IPS-11a (cell line): ENCODE measurements at regions not wholly inside any gene's neighbourhood (a gene's known extent, or its start where the extent isn't known, plus 50 kb on each side); places are given as distances from the start of the nearest gene placed in this dataset.
"Not testable (repeated sequence)": the region's sequence is repeated elsewhere in the genome, so short reads cannot be mapped to it uniquely, and the experiment has no call there.

Experiments used
- H3K4me3 ChIP-seq: one replicate; pipeline ENCODE4 v1.5.1; 2013; ENCODE audit warnings: low read depth, low read length, control low read depth

DNA sequence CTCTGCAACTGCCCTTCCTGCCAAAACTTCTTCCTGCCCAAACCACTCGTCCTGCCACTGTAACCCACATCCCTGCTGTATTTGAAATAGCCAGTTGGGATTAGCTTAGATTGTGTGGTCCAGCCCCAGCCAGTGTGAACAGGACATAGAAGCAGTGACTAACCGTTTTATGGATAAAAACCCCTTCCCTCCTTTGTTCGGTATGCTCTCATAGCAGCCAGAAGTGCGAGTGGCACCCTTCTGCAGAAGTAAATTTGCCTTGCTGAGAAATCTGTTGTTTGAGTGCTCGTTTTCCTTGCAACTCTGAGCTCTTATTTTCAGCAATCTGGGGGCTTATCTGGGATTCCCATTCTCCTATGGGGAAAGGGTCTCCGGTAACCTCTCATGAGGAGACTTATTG lies 470.0 kb downstream of the PRDM9 start:
- H3K4me3 ChIP-seq: no peak overlapping the region

DNA sequence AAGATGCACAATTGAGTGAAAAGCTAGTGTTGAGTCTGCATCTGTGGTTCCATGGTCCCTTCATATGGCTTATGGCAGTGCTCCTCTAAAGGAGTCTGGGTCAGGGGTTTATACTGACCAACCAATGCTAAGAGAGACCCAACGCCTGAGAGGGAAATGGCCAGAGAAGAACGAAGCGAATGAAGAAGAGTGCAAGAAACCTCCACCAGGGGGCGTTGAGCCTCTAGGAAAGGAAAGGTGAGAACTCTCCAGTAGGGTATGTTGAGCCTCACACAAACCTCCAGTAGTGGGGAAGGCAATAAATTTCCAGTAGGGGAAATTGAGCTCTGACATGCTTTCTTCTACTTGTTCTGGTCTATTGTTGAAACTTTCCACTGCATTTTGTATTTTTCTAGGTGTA lies 470.6 kb downstream of the PRDM9 start:
- H3K4me3 ChIP-seq: no peak overlapping the region

- no peak overlapping the region for H3K4me3 ChIP-seq
Measured at GRCh38 chr5:23991406-23991805, 484.0 kb downstream of the PRDM9 start.

- no peak overlapping the region for H3K4me3 ChIP-seq
Measured at GRCh38 chr5:23994581-23995370, 487.4 kb downstream of the PRDM9 start.

DNA sequence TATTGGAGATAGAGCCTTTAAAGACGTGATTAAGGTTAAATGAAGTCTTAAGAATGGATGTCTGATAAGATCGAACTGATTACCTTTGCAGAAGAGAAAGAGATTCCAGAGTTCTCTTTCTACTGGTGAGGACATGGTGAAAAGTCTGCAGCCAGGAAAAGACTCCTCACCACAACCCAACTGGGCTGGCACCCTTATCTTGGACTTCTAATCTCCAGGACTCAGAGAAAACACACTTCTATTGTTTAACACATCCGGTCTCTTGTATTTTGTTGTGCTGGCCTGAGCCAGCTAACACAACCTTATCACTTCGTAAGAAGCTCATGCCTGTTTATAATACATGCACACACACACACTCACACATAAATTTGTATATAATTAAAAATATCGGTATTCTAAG lies 489.1 kb downstream of the PRDM9 start:
- H3K4me3 ChIP-seq: no peak overlapping the region

GRCh38 chr5:24005384-24005783 lies 498.0 kb downstream of the PRDM9 start:
- H3K4me3 ChIP-seq: no peak overlapping the region

GRCh38 chr5:24017710-24018109 lies 510.3 kb downstream of the PRDM9 start:
- H3K4me3 ChIP-seq: not testable (repeated sequence)

DNA sequence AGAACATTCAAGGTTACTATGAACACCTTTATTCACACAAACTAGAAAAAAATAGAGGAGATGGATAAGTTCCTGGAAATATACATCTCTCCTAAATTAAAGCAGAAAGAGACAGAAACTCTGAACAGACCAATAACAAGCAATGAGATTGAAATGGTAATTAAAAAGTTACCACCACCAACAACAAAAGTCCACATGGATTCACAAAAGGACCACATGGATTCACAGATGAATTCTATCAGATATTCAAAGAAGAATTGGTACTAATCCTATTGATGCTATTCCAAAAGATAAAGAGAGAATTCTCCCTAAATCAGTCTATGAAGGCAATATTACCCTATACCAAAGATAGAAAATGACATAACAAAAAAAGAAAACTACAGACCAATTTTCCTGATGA lies 518.9 kb downstream of the PRDM9 start:
- no peak overlapping the region for H3K4me3 ChIP-seq

DNA sequence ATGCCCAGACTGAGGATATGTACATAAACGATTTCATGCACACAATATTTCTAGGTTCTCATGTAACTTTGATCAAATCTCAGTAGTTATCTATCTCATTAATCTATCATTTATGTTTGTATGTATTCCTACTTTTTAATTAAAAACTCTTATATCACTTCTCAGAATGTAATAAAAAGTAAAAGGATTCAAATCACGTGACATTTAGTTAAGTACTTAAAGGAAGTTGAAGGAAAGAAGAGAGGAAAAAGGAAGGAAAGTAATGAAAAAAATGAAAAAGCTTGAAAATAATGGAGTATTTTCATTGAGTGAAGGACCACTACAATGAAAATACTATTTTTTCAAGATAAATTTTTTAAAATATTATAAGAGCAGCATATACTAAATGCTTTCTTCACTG lies 535.3 kb downstream of the PRDM9 start:
- H3K4me3 ChIP-seq: no peak overlapping the region

DNA sequence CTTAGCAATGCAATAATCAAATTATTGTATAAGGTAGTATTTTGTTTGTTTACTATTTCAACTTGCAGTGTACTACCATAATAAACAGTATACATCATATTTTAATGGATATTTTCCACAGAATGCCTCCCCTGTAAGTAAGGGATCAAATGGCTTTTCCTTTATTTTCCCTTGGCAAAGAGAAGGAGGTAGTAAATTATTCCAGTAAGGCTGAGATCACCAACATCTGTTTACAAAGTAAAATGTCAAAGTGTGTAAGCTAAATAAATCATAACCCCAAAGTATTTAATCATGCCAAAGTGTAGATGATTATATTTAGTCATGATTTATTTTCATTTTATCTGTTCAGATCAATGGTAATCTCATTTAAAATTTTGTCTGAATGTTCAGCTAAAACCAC lies 537.6 kb downstream of the PRDM9 start:
- H3K4me3 ChIP-seq: no peak overlapping the region

- no peak overlapping the region for H3K4me3 ChIP-seq
Measured at GRCh38 chr5:24053737-24054136, 546.3 kb downstream of the PRDM9 start.

GRCh38 chr5:24059006-24059405 lies 551.6 kb downstream of the PRDM9 start:
- H3K4me3 ChIP-seq: no peak overlapping the region

DNA sequence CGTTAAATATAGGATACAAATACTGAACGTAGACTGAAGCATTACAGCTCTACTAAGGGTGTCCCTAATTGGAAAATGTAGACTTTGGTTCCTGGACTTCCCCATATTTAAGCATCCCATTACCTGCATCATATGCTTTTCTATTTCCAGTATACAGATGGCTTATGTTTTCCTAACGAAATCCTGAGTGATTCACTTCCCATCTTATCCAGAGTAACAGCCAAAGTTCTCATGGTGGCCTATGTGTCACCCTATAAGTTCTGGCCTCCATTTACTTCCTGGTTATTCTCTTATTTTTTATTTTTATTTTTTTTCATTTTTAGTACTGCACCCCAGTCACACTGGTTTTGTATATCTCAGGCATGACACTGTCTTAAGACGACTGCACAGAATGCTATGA lies 552.3 kb downstream of the PRDM9 start:
- H3K4me3 ChIP-seq: no peak overlapping the region

DNA sequence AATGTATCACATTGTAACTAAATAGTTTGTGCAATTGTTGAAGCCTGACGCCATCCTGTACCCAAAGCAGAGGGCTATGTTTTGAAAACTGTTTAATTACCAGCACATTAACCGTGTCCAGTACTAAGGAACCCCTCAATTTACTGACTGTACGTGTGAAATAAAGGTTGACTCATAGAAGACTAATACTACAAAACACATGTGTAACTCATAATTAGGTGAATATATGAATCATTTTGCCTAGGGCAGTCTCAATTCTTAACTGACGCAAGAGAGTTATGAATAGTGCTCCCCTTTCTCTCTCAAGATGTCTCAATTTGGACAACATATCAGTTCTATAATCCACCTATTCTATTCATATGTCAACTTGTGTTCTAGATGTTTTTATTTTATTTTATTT lies 558.4 kb downstream of the PRDM9 start:
- H3K4me3 ChIP-seq: no peak overlapping the region

GRCh38 chr5:24067208-24067607 lies 559.8 kb downstream of the PRDM9 start:
- no peak overlapping the region for H3K4me3 ChIP-seq

- no peak overlapping the region for H3K4me3 ChIP-seq
Measured at GRCh38 chr5:24068524-24068923, 561.1 kb downstream of the PRDM9 start.

DNA sequence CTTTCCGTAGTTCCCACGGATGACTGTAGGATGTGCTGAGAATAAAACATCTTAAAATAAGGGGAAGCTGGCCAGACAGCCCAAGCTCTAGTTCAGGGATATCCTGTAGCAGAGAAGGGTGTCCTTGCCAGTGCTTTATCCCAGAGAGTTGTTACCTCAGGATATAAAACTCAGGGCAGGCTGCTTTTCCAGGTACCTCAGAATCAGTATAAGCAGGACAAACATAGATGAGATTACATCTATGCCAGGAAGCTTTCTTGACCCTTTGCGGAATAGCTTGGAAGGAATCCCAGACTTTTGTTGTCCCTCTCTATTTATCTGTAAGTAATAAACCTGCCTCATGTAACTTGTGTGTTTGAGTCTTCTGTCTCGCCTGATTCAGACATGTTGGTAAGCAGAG lies 565.7 kb downstream of the PRDM9 start:
- no peak overlapping the region for H3K4me3 ChIP-seq

DNA sequence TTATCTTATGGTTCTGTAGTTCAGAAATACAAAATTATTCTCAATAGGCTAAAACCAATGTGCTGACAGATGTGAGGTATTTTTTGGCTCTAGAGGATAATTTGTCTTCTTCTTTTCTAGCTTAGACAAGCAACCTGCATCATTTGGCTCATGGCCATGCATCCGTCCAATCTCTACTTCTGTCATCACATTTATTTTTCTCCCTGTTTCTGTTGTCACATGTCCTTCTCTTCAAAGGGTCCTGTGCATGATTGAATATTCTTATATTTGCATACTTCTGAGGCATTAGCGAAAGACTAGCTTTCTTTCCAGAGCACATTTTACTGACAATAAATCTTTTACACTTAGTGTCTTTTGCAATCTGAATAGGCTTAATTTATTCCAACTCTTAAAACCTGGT lies 564.7 kb downstream of the CDH10 start:
- H3K4me3 ChIP-seq: no peak overlapping the region

DNA sequence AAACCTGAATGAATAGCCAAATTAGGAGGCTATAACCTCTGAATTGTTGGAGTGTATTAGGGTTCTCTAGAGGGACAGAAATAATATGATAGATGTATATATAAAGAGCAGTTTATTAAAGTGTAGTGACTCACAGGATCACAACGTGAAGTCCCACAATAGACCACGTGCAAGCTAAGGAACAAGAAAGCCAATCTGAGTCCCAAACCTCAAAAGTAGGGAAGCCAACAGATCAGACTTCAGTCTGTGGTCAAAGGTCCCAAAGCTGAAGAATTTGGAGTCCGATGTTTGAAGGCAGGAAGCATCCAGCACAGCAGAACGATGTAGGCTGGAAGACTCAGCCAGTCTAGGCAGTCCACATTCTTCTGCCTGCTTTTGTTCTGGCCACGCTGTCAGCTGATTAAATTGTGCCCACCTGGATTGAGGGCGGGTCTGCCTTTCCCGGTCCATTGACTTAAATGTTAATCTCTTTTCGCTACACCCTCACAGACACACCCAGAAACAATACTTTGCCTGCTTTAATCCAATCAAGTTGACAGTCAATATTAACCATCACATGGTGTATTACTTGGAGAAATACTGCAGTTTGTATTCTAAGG lies 550.6 kb downstream of the CDH10 start:
- no peak overlapping the region for H3K4me3 ChIP-seq

DNA sequence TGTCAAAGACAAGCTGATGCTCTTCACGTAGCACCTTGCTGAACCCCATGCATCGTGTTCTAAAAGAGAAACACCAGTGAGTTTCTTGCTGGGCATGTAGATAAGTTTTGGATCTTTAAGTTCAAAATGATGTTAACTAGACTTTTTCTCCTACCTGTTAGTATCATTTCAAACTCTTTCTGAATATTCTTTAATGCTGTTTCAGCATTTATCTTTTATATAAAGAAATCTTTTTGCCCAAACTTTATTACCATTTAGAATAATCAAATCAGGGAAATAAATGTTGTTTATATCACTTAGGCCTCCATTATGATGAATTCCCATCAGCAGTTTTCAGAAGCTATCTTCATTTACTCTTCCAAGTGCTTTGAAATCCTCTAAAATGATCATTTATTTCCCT lies 542.8 kb downstream of the CDH10 start:
- no peak overlapping the region for H3K4me3 ChIP-seq

DNA sequence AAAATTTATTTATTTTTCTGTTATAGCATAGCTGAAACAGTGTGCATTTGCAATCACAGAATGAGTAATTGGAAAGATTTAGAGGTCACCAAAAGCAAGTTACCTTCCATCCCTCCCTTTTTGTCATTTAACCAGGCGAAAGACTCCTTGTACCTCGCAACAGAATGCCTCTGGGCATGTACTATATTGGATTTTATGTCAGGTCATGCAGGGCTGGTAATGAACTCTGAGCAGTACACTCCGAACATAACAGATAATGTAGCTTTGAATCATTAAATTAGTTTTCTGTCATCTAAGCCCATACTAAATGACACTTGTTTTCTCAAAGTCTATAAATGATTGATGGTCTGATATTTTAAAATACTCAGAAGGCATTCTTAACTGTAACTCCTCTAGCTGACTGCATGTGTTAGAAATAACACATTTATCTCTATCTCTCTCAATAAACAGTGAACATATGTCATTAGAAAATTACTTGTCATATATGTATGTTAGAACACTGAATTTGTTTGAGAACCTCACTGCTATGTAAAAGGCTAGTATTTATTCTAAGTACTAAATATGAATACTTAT lies 541.2 kb downstream of the CDH10 start:
- no peak overlapping the region for H3K4me3 ChIP-seq

DNA sequence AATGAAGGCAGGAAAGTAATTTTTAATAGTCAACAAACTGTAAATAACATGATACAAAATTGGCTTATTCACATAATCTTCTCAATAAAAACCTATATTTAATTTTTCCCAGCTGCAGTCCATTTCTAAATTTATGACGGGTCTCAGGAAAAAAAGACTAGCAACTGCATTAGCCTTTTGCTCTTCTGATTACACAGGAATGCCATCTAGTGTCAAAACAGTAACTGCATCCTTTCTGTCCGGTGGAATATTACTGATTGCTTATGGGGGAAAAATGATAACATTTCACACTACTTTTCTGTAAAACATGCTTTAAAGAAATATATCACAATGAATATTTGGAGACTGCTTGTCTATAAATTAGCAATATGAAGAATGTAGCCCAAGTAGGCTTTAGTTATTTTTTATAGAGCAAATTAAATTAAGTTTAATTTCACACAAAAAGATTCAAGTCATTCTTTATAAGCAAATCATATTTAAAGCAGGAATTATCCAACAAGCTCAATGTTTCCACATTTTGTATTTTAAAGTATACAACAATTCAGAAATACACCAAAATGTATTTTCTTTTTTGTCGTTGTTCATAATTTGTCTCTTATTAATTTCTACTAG lies 534.7 kb downstream of the CDH10 start:
- H3K4me3 ChIP-seq: no peak overlapping the region
